Mesendoderm (in vitro differentiated cells): ENCODE measurements at regions not wholly inside any gene's neighbourhood (a gene's known extent, or its start where the extent isn't known, plus 50 kb on each side); places are given as distances from the start of the nearest gene placed in this dataset.

Experiments
- DNase-seq: peaks from one replicate; pipeline ENCODE4 v3.0.0; 2013
- H2AK5ac ChIP-seq: 2 replicates; pipeline ENCODE4 v1.6.1; 2013; ENCODE audit warnings: low read length, inconsistent platforms
- H2BK120ac ChIP-seq: 2 replicates; pipeline ENCODE4 v1.6.1; 2013; ENCODE audit warnings: low read depth, mild to moderate bottlenecking, low read length, moderate library complexity, mixed read lengths
- H2BK15ac ChIP-seq: replicated peaks from 2 replicates; pipeline ENCODE4 v1.6.1; 2013; ENCODE audit warnings: low read depth, mild to moderate bottlenecking, moderate library complexity
- H2BK5ac ChIP-seq: 2 replicates; pipeline ENCODE4 v1.6.1; 2013; ENCODE audit warnings: low read length, inconsistent platforms
- H3K18ac ChIP-seq: 2 replicates; pipeline ENCODE4 v1.6.1; 2013; ENCODE audit warnings: mild to moderate bottlenecking, low read length, mixed read lengths
- H3K23ac ChIP-seq: one replicate; pipeline ENCODE4 v1.6.1; 2013; ENCODE audit warnings: low read length
- H3K27ac ChIP-seq: 2 replicates; pipeline ENCODE4 v1.5.1; 2013; ENCODE audit warnings: low read depth, mild to moderate bottlenecking, inconsistent platforms, low read length, moderate library complexity
- H3K27me3 ChIP-seq: 2 replicates; pipeline ENCODE4 v1.6.1; 2013; ENCODE audit warnings: low read length, control low read depth, mild to moderate bottlenecking, inconsistent platforms; ENCODE audit not compliant: insufficient read depth, poor library complexity
- H3K36me3 ChIP-seq: 2 replicates; pipeline ENCODE4 v1.6.1; 2013; ENCODE audit warnings: low read length, inconsistent platforms; ENCODE audit not compliant: control insufficient read depth, insufficient read depth
- H3K4ac ChIP-seq: one replicate; pipeline ENCODE4 v1.6.1; 2013; ENCODE audit warnings: low read depth, mild to moderate bottlenecking, low read length, moderate library complexity
- H3K4me1 ChIP-seq: 2 replicates; pipeline ENCODE4 v1.6.1; 2013; ENCODE audit warnings: low read depth, low read length, inconsistent platforms; ENCODE audit not compliant: control insufficient read depth
- H3K4me2 ChIP-seq: 2 replicates; pipeline ENCODE4 v1.6.1; 2013; ENCODE audit warnings: low read length
- H3K4me3 ChIP-seq: 2 replicates; pipeline ENCODE4 v1.5.1; 2013; ENCODE audit warnings: mild to moderate bottlenecking, low read length
- H3K56ac ChIP-seq: one replicate; pipeline ENCODE4 v1.6.1; 2013; ENCODE audit warnings: low read length
- H3K79me1 ChIP-seq: 2 replicates; pipeline ENCODE4 v1.6.1; 2013; ENCODE audit warnings: low read length, inconsistent platforms
- H3K79me2 ChIP-seq: 2 replicates; pipeline ENCODE4 v1.6.1; 2013; ENCODE audit warnings: mild to moderate bottlenecking, low read length; ENCODE audit not compliant: control insufficient read depth, insufficient read depth
- H3K9ac ChIP-seq: 2 replicates; pipeline ENCODE4 v1.6.1; 2013; ENCODE audit warnings: low read length, inconsistent platforms
- H4K5ac ChIP-seq: one replicate; pipeline ENCODE4 v1.6.1; 2013; ENCODE audit warnings: low read length
- H4K8ac ChIP-seq: one replicate; pipeline ENCODE4 v1.6.1; 2013; ENCODE audit warnings: low read depth, mild to moderate bottlenecking, control low read depth, low read length, moderate library complexity
- WGBS: extraction: QIAGEN DNeasy Blood & Tissue Kit; methylation state at CpG from one replicate; pipeline ENCODE4 v1.1.7; 2013; ENCODE audit warnings: low lambda C conversion rate, missing lambda C conversion rate; ENCODE audit not compliant: insufficient coverage; ENCODE audit errors: extremely low coverage; 5-methylcytosine and 5-hydroxymethylcytosine counted together

- H2BK5ac ChIP-seq, result no peak overlapping the region
- H3K79me2 ChIP-seq, result no peaks in the 10 kb centered on the region
- no peak for DNase-seq
- H3K79me1 ChIP-seq, result no peaks in the 10 kb centered on the region
- H3K18ac ChIP-seq, result no peak overlapping the region
- H3K27ac ChIP-seq, result no peak overlapping the region
- no peaks in the 10 kb centered on the region for H3K36me3 ChIP-seq
- H2BK120ac ChIP-seq, result no peak overlapping the region
- H3K4me1 ChIP-seq, result peaks cover 2% of the 10 kb centered on the region
- H3K27me3 ChIP-seq, result no peaks in the 10 kb centered on the region
- H3K4ac ChIP-seq, result no peak overlapping the region
- no peak overlapping the region for H4K8ac ChIP-seq
- H4K5ac ChIP-seq, result no peak overlapping the region
- H3K9ac ChIP-seq, result no peak overlapping the region
- no CpG with 5 or more reads among the region's 17 CpGs for WGBS
- H3K4me2 ChIP-seq, result no peak overlapping the region
- no peak overlapping the region for H3K56ac ChIP-seq
- H3K4me3 ChIP-seq, result no peak overlapping the region
- no peak overlapping the region for H2BK15ac ChIP-seq
- no peak overlapping the region for H2AK5ac ChIP-seq
- H3K23ac ChIP-seq, result no peak overlapping the region
Observed at GRCh38 chr7:24372961-24373955, 89.3 kb downstream of the NPY start.

GRCh38 chr7:24378871-24379616, 95.1 kb downstream of the NPY start:
- Histone ChIP-seq H2BK15ac (no peak overlapping the region), H3K4me1 (no peaks in the 10 kb centered on the region), H3K4me2 (no peak overlapping the region), H4K8ac (no peak overlapping the region), H2AK5ac (no peak overlapping the region), H3K79me2 (no peaks in the 10 kb centered on the region), H3K56ac (no peak overlapping the region), H3K36me3 (no peaks in the 10 kb centered on the region), H3K27ac (no peak overlapping the region), H3K27me3 (no peaks in the 10 kb centered on the region), H4K5ac (no peak overlapping the region), H3K79me1 (no peaks in the 10 kb centered on the region), H3K4ac (no peak overlapping the region), H2BK5ac (no peak overlapping the region), H3K18ac (no peak overlapping the region), H2BK120ac (no peak overlapping the region), H3K23ac (no peak overlapping the region), H3K9ac (no peak overlapping the region), H3K4me3 (no peak overlapping the region)
- no CpG with 5 or more reads among the region's 8 CpGs for WGBS
- no peak for DNase-seq

- WGBS, result no CpG with 5 or more reads among the region's 6 CpGs
- no peaks in the 10 kb centered on the region for H3K79me2 ChIP-seq
- H3K79me1 ChIP-seq, result no peaks in the 10 kb centered on the region
- H2AK5ac ChIP-seq, result no peak overlapping the region
- H2BK5ac ChIP-seq, result no peak overlapping the region
- H4K8ac ChIP-seq, result no peak overlapping the region
- no peak overlapping the region for H3K4ac ChIP-seq
- no peak overlapping the region for H2BK15ac ChIP-seq
- peak; percentile 53 for DNase-seq
- no peak overlapping the region for H3K9ac ChIP-seq
- H3K23ac ChIP-seq, result no peak overlapping the region
- no peak overlapping the region for H4K5ac ChIP-seq
- no peaks in the 10 kb centered on the region for H3K36me3 ChIP-seq
- no peak overlapping the region for H3K56ac ChIP-seq
- H3K4me2 ChIP-seq, result no peak overlapping the region
- H3K4me3 ChIP-seq, result no peak overlapping the region
- no peaks in the 10 kb centered on the region for H3K4me1 ChIP-seq
- H3K27me3 ChIP-seq, result no peaks in the 10 kb centered on the region
- H3K27ac ChIP-seq, result no peak overlapping the region
- no peak overlapping the region for H3K18ac ChIP-seq
- H2BK120ac ChIP-seq, result no peak overlapping the region
Observed at GRCh38 chr7:24381894-24382505, 98.0 kb downstream of the NPY start.

GRCh38 chr7:24383055-24383454, 99.1 kb downstream of the NPY start:
- no peaks in the 10 kb centered on the region for H3K79me1 ChIP-seq

GRCh38 chr7:24384362-24385030, 100.5 kb downstream of the NPY start:
- Histone ChIP-seq H3K79me2 (no peaks in the 10 kb centered on the region), H3K79me1 (no peaks in the 10 kb centered on the region), H4K8ac (no peak overlapping the region), H2BK5ac (no peak overlapping the region), H2AK5ac (no peak overlapping the region), H3K4ac (no peak overlapping the region), H3K4me3 (no peak overlapping the region), H3K27me3 (no peaks in the 10 kb centered on the region), H3K27ac (no peak overlapping the region), H4K5ac (no peak overlapping the region), H3K36me3 (no peaks in the 10 kb centered on the region), H3K9ac (no peak overlapping the region), H3K4me1 (no peaks in the 10 kb centered on the region), H2BK15ac (no peak overlapping the region), H3K56ac (no peak overlapping the region), H3K4me2 (no peak overlapping the region), H2BK120ac (no peak overlapping the region), H3K23ac (no peak overlapping the region), H3K18ac (no peak overlapping the region)
- no CpG with 5 or more reads among the region's 3 CpGs for WGBS
- no peak for DNase-seq

More at GRCh38 chr7:24383055-24383454, 99.1 kb downstream of the NPY start:
- Histone ChIP-seq H3K36me3 (no peaks in the 10 kb centered on the region), H3K27ac (no peak overlapping the region), H4K5ac (no peak overlapping the region), H4K8ac (no peak overlapping the region), H3K4ac (no peak overlapping the region), H2BK5ac (no peak overlapping the region), H3K9ac (no peak overlapping the region), H2BK15ac (no peak overlapping the region), H3K56ac (no peak overlapping the region), H3K4me3 (no peak overlapping the region), H2BK120ac (no peak overlapping the region), H3K4me1 (no peaks in the 10 kb centered on the region), H2AK5ac (no peak overlapping the region), H3K4me2 (no peak overlapping the region), H3K23ac (no peak overlapping the region), H3K79me2 (no peaks in the 10 kb centered on the region), H3K27me3 (no peaks in the 10 kb centered on the region), H3K18ac (no peak overlapping the region)
- no peak for DNase-seq
- WGBS, result no CpG with 5 or more reads among the region's 1 CpG
